ENCODE measurements at regions not wholly inside any gene's neighbourhood (a gene's known extent, or its start where the extent isn't known, plus 50 kb on each side); places are given as distances from the start of the nearest gene placed in this dataset.
"Not testable (repeated sequence)": the region's sequence is repeated elsewhere in the genome, so short reads cannot be mapped to it uniquely, and the experiment has no call there.

DNA sequence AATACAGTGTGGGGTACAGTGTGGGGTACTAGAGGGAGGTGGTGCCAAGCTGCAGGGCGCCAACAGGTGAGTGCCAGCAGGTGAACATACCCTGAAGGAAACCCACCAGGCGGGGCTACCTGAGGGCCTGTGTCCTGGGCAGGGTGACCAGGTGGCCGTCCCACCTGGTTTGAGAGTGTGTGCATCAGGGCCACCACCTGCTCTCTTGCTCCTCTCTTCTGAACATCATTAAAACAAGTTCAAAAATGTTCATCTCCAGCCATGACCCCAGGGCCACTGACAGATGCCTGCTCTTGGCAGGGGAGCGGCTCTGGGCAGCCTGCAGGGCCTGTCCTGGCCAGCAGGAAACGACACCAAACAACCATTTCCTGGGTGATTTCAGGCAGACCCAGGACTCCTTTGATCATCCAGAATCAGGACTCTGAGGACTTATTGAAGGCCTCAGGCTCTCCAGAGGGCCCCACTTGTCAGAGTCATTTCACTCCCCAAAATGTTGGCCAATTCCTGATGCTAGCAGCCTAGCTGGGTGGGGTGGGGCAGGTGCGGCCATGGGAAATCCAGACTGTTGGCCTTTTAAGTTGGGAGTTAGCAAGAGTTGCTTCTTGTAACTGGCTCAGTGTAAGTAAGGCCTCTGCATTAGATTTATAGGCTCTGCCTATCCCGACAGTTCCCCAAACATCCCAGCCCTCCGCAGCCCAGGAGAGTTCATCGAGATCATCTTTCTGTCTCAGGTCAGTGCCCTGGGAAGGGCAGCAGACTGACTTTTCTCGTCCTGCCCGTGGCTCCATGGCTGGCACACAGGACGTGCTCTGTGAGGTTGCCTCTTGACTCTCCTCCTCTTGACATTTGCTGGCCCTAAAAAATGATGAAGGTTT lies 111.5 kb upstream of the ZNF236 start:
- H3K4me3 Mint-ChIP-seq, result no peak overlapping the region
- H3K9me3 Mint-ChIP-seq, result no peaks in the 10 kb centered on the region
- peaks cover 4 to 10% of the 10 kb centered on the region in 2 donors for H3K4me1 Mint-ChIP-seq
- no peak overlapping the region for H3K27ac Mint-ChIP-seq
- peaks cover 0 to 4% (median 0%) of the 10 kb centered on the region in 3 donors for H3K36me3 Mint-ChIP-seq
- H3K27me3 Mint-ChIP-seq (ENCODE audit: low read depth in 3 of 3), result peaks cover 0 to 5% (median 2%) of the 10 kb centered on the region in 3 donors
- DNase-seq, result no peak

DNA sequence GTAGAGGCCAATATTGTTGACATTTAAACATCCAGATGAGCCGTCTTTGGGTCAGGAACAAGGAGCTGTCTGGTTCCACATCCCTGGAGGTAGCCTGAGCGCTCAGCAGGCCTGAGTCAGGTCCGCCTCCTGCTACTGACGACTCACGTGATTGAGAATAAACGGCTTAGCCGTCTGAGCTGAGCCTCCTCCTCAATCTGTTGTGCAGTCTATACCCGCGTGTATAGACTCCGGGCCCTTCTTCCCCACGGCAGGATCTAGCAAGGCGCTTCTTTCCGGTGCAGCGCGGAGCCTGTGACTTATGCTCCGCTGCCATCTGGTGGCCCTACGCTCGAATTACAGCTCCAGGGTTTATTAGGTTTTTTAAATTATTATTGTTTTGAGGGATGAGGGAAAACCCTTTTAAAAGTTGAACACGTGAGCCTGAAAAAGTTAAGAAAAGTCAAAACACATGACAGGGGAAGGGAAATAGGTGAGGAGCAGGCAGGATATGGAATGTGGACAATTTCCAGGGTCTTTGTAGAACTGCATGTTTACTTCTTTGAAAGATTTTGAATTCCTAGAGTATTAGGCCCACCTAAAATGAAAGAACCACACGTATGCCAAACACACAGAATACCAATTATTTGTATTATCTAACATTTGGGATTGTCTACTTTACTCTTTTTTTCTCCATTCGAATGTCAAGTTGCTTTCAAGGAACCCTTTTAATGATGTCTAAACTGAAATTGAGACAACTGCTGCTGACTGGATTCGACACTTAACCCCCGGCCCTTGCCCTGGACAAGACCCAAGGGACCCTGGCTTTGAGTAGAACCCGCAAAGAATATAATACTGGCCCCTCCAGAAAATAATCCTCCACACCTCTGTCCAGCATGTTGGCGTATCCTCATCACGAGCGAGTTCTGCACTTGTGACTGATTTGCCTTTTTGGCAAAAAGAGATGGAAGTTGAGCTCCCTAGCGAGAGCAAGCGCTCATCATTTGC lies 112.4 kb upstream of the ZNF236 start:
- Mint-ChIP-seq H3K9me3 (no peaks in the 10 kb centered on the region), H3K27ac (peak overlapping the region in 1 of 6 donors; percentile 68), H3K27me3 (ENCODE audit: low read depth in 3 of 3) (peaks cover 0 to 2% (median 2%) of the 10 kb centered on the region in 3 donors), H3K36me3 (peaks cover 0 to 4% (median 0%) of the 10 kb centered on the region in 3 donors), H3K4me3 (peak overlapping the region in 2 of 5 donors; percentile 23 to 36), H3K4me1 (peaks cover 4 to 10% of the 10 kb centered on the region in 2 donors)
- DNase-seq, result peak; percentile 50 to 63 (median 57)

DNA sequence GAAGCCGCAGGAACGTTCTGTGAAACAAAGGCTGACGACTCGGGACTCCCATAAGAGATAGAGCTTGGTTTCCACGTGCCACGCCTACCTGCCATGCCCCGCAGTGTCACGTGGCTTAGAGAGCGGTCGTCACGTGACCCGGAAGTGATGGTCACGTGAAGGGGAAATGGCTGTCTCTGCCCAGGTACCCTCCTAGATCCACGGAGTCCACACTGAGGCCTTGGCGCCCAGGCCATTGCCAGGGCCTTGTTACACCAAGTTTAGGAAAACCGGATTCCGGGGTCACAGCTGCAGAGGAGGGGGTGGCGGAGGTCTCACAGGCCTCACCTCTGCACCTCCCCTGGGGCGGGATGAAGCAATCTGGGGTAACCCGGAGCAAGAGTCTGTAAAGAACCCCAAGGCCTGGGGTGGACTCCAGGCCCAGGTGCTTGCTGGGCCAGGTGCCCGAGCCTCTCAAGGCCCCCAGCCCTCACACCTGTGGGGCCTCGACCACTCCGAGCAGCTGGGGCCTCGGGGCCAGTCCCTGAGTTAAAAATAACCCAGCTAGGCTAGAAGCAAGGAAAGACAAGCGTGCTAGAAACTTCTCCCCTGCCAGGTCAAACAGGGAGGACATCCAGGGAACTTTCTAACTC lies 113.5 kb upstream of the ZNF236 start:
- no peak for DNase-seq

DNA sequence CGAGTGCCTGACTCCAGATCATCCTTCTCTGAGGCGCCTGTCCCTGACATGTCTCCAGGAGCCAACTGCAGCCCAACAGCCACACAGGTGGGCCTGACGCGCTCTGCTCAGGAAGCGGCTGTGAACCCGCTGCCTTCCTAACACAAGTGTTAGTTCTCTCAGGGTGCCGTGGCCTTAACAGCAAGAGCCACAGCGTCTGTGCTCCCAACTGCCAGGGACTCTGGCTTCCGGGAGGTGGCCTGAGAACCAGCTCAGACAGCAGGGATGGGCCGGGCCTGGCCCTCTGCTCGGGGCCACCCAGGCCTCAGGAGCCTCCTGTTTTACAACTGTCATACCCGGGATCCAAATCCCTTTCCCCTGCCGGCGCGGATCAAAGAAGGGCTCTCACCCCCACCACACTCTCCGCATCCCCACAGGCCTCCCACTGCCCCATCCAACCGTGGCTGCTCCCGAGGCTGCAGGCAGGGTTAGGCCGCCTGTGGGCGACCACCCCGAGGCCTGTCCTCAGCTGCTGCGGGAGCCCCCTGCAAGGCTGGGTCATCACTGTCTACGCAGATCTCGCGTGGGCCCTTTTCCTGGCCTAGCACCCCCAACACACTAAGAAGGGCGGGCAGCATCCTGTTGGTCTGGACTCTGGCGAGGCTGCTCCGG lies 114.2 kb upstream of the ZNF236 start:
- peaks cover 0 to 4% (median 3%) of the 10 kb centered on the region in 3 donors for H3K27me3 Mint-ChIP-seq (ENCODE audit: low read depth in 3 of 3)
- H3K4me3 Mint-ChIP-seq, result no peak overlapping the region
- H3K9me3 Mint-ChIP-seq, result no peaks in the 10 kb centered on the region
- H3K36me3 Mint-ChIP-seq, result peaks cover 0 to 4% (median 0%) of the 10 kb centered on the region in 3 donors
- peak overlapping the region in 1 of 6 donors; percentile 64 for H3K27ac Mint-ChIP-seq
- H3K4me1 Mint-ChIP-seq, result peaks cover 4 to 10% of the 10 kb centered on the region in 2 donors
- no peak for DNase-seq

More for the DNA sequence above, 113.5 kb upstream of the ZNF236 start:
- Mint-ChIP-seq H3K4me1 (peaks cover 4 to 10% of the 10 kb centered on the region in 2 donors), H3K27ac (no peak overlapping the region), H3K27me3 (ENCODE audit: low read depth in 3 of 3) (peaks cover 0 to 2% (median 2%) of the 10 kb centered on the region in 3 donors), H3K36me3 (peaks cover 0 to 4% (median 0%) of the 10 kb centered on the region in 3 donors), H3K4me3 (no peak overlapping the region), H3K9me3 (no peaks in the 10 kb centered on the region)

DNA sequence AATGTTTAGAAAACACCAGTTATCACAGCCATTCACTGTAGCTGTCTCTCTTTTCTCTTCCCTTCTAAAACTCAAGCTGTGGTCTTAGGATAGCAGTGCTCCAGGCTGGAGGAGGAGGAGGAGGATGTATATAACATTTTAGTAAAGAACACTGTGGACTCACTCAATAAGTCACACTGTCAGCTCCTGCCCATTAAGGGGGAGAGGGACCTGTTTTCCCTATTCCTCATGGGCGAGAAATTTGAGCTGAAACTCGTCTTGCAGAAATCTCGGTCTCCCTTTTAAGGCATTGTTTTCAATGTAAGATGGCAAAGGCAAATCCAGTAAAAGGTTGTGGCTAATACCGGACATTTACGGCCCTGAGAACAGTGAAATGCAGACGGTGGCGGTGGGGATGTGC lies 114.8 kb upstream of the ZNF236 start:
- H3K27ac Mint-ChIP-seq, result peak overlapping the region in 1 of 6 donors; percentile 24
- no peaks in the 10 kb centered on the region for H3K9me3 Mint-ChIP-seq
- H3K36me3 Mint-ChIP-seq, result peaks cover 0 to 4% (median 0%) of the 10 kb centered on the region in 3 donors
- no peak for DNase-seq
- H3K27me3 Mint-ChIP-seq (ENCODE audit: low read depth in 3 of 3), result peaks cover 0 to 6% (median 3%) of the 10 kb centered on the region in 3 donors
- peaks cover 4 to 10% of the 10 kb centered on the region in 2 donors for H3K4me1 Mint-ChIP-seq
- H3K4me3 Mint-ChIP-seq, result no peak overlapping the region

DNA sequence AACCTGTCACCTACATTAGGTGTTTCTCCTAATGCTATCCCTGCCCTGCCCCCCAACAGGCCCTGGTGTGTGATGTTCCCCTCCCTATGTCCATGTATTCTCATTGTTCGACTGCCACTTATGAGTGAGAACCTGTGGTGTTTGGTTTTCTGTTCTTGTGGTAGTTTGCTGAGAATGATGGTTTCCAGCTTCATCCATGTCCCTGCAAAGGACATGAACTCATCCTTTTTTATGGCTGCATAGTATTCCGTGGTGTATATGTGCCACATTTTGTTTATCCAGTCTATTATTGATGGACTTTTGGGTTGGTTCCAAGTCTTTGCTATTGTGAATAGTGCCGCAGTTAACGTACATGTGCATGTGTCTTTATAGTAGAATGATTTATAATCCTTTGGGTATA lies 117.8 kb upstream of the ZNF236 start:
- not testable (repeated sequence) for H3K4me3 Mint-ChIP-seq, H3K27ac Mint-ChIP-seq, H3K9me3 Mint-ChIP-seq, DNase-seq, H3K36me3 Mint-ChIP-seq, H3K4me1 Mint-ChIP-seq
- peaks cover 0 to 12% (median 3%) of the 10 kb centered on the region in 3 donors for H3K27me3 Mint-ChIP-seq (ENCODE audit: low read depth in 3 of 3)

DNA sequence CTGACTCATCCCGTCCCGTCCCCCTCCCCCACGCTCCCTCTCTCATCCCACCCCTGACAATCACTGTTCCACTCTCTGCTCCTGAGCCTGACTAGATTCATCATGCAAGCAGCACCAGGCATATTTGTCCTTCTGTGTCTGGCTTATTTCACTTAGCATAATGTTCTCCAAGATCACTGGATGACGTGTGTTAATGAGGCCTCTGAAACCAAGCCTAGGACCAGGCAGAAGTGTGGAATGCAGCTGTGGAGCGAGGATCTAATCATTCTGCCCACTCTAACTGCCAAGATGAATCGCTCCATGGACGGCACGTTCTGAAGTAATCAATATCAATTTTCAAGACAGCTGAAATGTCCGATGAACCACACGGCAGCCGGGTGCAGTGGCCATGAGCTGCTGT lies 122.4 kb upstream of the ZNF236 start:
- Mint-ChIP-seq H3K4me3 (no peak overlapping the region), H3K9me3 (no peaks in the 10 kb centered on the region), H3K27me3 (ENCODE audit: low read depth in 3 of 3) (peaks cover 5 to 20% (median 17%) of the 10 kb centered on the region in 3 donors), H3K36me3 (no peaks in the 10 kb centered on the region), H3K27ac (peak overlapping the region in 1 of 6 donors; percentile 12), H3K4me1 (peaks cover 0 to 2% of the 10 kb centered on the region in 2 donors)
- no peak for DNase-seq

DNA sequence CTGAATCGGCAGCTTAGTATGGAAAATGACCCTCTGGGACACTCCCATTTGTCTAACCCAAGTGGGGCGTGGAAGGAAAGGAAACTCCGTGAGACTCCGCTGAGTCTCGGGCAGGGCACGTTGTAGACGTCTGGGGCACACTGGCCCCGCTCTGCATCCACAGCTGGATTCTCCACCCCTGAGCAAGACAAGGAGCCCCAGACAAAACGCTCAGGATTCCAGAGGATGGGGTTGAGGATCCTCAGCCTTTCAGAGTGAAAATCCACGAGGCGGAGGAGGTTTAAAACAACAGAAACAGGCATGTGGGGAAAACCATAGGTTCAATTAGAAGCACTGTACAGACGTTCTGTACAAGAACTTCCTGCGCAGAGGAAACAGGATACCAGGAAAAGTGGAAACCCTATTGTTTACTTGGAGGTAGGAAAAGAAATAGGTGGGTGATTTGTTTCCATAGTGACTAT lies 124.9 kb upstream of the ZNF236 start:
- no peak overlapping the region for H3K27ac Mint-ChIP-seq
- DNase-seq, result no peak

DNA sequence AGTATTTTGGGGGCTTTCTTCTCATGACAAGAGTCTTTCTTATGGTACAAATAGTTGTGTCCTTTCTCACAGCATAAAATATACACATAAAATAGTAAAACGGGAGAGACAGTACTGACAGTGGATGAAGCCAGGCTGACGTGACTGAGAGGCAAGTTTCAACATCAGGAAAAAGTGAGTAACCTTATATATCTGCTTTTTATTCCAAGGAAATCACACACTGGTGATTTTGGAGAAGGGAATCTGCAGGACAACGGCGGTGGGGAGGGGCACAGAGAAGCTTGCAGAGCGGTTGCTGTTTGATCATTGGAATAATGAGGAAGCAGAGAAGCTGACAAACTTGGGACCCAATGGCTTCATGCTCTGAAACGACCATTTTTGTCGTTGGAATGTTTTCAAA lies 130.6 kb upstream of the ZNF236 start:
- Mint-ChIP-seq H3K27me3 (ENCODE audit: low read depth in 3 of 3) (peaks cover 0 to 11% (median 5%) of the 10 kb centered on the region in 3 donors), H3K4me1 (peaks cover 3 to 5% of the 10 kb centered on the region in 2 donors), H3K36me3 (no peaks in the 10 kb centered on the region)

More for the DNA sequence above, 124.9 kb upstream of the ZNF236 start:
- Mint-ChIP-seq H3K9me3 (peaks cover 0 to 2% (median 0%) of the 10 kb centered on the region in 6 donors), H3K36me3 (no peaks in the 10 kb centered on the region), H3K4me1 (peaks cover 0 to 2% of the 10 kb centered on the region in 2 donors), H3K4me3 (no peak overlapping the region), H3K27me3 (ENCODE audit: low read depth in 3 of 3) (peaks cover 2 to 17% (median 16%) of the 10 kb centered on the region in 3 donors)

DNA sequence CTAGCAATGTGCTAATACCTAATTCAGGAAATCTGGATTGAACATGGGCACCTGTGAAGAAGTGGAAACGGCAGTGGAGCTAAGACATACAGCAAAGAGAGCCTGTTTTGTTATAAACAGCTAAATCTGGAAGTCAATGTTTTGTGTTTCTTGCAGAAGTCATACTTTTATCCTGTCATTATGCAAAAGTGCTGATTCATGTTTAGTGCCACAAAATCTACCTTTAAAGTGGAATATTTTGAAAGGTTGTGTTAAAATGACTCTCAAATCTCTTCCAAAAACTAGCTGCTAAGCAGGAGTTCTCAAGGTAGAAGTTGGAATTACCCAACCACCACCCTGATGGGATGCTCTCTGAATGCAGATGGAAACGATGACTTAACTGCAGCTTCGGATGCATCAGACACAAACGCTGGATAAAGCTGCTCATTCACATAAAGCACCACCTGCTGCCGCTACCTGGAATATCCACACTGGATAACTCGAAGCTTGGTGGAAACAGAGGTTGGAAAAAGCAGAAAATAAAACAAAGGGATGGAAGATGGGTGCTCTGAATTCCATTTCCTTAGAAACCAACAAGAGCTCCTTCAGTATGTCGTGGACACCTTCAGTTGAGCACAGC lies 132.6 kb upstream of the ZNF236 start:
- peaks cover 0 to 12% (median 11%) of the 10 kb centered on the region in 3 donors for H3K27me3 Mint-ChIP-seq (ENCODE audit: low read depth in 3 of 3)

More for the DNA sequence above, 130.6 kb upstream of the ZNF236 start:
- H3K27ac Mint-ChIP-seq, result no peak overlapping the region
- no peak for DNase-seq
- H3K9me3 Mint-ChIP-seq, result peaks cover 0 to 2% (median 0%) of the 10 kb centered on the region in 6 donors
- H3K4me3 Mint-ChIP-seq, result no peak overlapping the region

DNA sequence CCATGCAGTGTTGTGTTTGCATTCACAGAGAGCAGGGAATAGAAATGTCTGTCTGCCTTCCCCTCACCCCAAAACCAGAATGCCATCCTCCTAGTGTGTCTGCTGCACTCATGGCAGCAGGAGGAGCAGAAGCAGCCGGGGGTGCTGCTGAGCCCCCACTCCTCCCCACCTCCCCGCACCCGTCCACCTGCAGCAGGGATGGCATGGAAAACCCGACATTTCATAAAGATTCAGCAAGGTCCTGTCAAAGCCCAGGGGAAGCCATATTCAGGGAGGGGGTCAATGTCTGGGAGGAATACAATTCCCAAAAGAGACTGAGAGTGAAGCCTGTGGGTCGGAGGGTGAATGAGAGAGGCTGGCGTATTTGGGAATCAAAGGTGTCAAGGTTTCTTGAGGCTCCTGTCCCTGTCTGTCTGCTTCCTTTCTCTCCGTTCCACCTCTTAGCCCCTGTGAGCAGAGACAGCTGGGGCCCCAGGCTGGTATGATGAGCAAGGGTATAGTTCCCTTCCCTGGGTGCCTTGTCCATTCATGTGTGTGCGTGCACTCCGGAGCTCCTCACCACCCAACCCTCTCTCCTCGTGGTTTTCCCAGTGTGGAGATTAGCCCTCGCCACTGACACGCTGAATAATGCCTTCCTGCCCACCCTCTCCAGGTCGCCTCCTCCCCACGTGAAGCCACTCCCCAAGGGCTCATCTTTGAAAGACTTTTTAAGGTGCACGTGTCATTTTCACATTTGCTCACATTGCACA lies 133.5 kb upstream of the ZNF236 start:
- H3K9me3 Mint-ChIP-seq, result no peaks in the 10 kb centered on the region
- peaks cover 6 to 7% of the 10 kb centered on the region in 2 donors for H3K4me1 Mint-ChIP-seq
- peak overlapping the region in 1 of 5 donors; percentile 14 for H3K4me3 Mint-ChIP-seq
- H3K27me3 Mint-ChIP-seq (ENCODE audit: low read depth in 3 of 3), result peaks cover 0 to 12% (median 11%) of the 10 kb centered on the region in 3 donors
- DNase-seq, result no peak
- peak overlapping the region in 1 of 6 donors; percentile 53 for H3K27ac Mint-ChIP-seq
- H3K36me3 Mint-ChIP-seq, result no peaks in the 10 kb centered on the region

More for the DNA sequence above, 132.6 kb upstream of the ZNF236 start:
- no peak for DNase-seq
- no peak overlapping the region for H3K4me3 Mint-ChIP-seq
- peaks cover 6 to 7% of the 10 kb centered on the region in 2 donors for H3K4me1 Mint-ChIP-seq
- H3K27ac Mint-ChIP-seq, result no peak overlapping the region
- H3K36me3 Mint-ChIP-seq, result no peaks in the 10 kb centered on the region
- peaks cover 0 to 2% (median 0%) of the 10 kb centered on the region in 6 donors for H3K9me3 Mint-ChIP-seq
